B cell (primary cell): ENCODE measurements at regions not wholly inside any gene's neighbourhood (a gene's known extent, or its start where the extent isn't known, plus 50 kb on each side); places are given as distances from the start of the nearest gene placed in this dataset.

Experiments used
- ATAC-seq: fragments of 200-7000 bp; cut with Tn5 transposase; one replicate; pipeline ENCODE4 v1.10.0; 2021; ENCODE audit warnings: low read depth, mild to moderate bottlenecking, moderate number of reproducible peaks, moderate library complexity
- CTCF ChIA-PET: fragments of 350-600 bp; sonication (Branson Sonifier 250); formaldehyde crosslinking; loops from one replicate; lab custom pipeline; 2021; ENCODE audit warnings: antibody characterized with exemption, inconsistent platforms; lab: Charles Lee
- POLR2A ChIA-PET: fragments of 350-600 bp; sonication (Branson Sonifier 250); formaldehyde crosslinking; loops from one replicate; lab custom pipeline; 2021; ENCODE audit warnings: antibody characterized with exemption; lab: Charles Lee
- DNase-seq: peaks from one replicate; pipeline ENCODE4 v3.0.0; 2013
- H2AFZ ChIP-seq: 2 replicates; pipeline ENCODE4 v1.6.1; 2012; ENCODE audit warnings: mild to moderate bottlenecking, low read depth, low read length; ENCODE audit not compliant: insufficient read depth, poor library complexity, severe bottlenecking
- H3K27ac ChIP-seq, 2 donors: 1 replicate in 1 of 2; 2 replicates in 1 of 2; pipeline ENCODE4 v1.5.1; 2012 to 2013; ENCODE audit warnings: low read length in 2 of 2, mild to moderate bottlenecking in 2 of 2, moderate library complexity in 1 of 2
- H3K27me3 ChIP-seq, 4 experiments: fragments of 200-600 bp in 1 of 4; sonication (generic) in 1 of 4; replicated peaks in 1 of 4; 1 replicate in 2 of 4; 2 replicates in 2 of 4; pipeline versions ENCODE4 v1.6.1 to v1.7.0; 2013 to 2016; ENCODE audit warnings: low read length in 3 of 4, mild to moderate bottlenecking in 2 of 4, mixed read lengths in 1 of 4, moderate library complexity in 1 of 4; ENCODE audit not compliant: insufficient read depth in 4 of 4, control insufficient read depth in 3 of 4; ENCODE audit errors: control extremely low read depth in 1 of 4
- H3K36me3 ChIP-seq, 2 experiments: replicated peaks in 1 of 2; 1 replicate in 1 of 2; 2 replicates in 1 of 2; pipeline versions ENCODE4 v1.6.1 to v1.7.1; 2013; ENCODE audit warnings: low read length in 1 of 2; ENCODE audit not compliant: insufficient read depth in 2 of 2, control insufficient read depth in 1 of 2; ENCODE audit errors: control extremely low read depth in 1 of 2, extremely low read depth in 1 of 2
- H3K4me1 ChIP-seq, 2 donors: fragments of 200-600 bp in 1 of 2; sonication (generic) in 1 of 2; 1 replicate in 1 of 2; 2 replicates in 1 of 2; pipeline versions ENCODE4 v1.5.1 to v1.6.1; 2013 to 2017; ENCODE audit warnings: low read length in 2 of 2; ENCODE audit not compliant: control insufficient read depth in 2 of 2, insufficient read depth in 2 of 2
- H3K4me2 ChIP-seq: replicated peaks from 2 replicates; pipeline ENCODE3; 2012; ENCODE audit warnings: mild to moderate bottlenecking, low read depth, low read length; ENCODE audit not compliant: poor library complexity, severe bottlenecking
- H3K4me3 ChIP-seq, 5 experiments: fragments of 200-600 bp in 1 of 5; sonication (generic) in 1 of 5; 1 replicate in 3 of 5; 2 replicates in 2 of 5; pipeline versions ENCODE4 v1.5.1 to v1.7.0; 2011 to 2016; ENCODE audit warnings: low read length in 4 of 5, mild to moderate bottlenecking in 4 of 5, low read depth in 2 of 5, control low read depth in 1 of 5, moderate library complexity in 1 of 5; ENCODE audit not compliant: insufficient read depth in 1 of 5; ENCODE audit errors: control extremely low read depth in 1 of 5, extremely low read depth in 1 of 5
- H3K79me2 ChIP-seq: fragments of 200-600 bp; sonication (generic); one replicate; pipeline ENCODE4 v1.6.0; 2016; ENCODE audit warnings: low read length; ENCODE audit not compliant: control insufficient read depth, insufficient read depth
- H3K9ac ChIP-seq: fragments of 200-600 bp; sonication (generic); 2 replicates; pipeline ENCODE4 v1.6.1; 2017; ENCODE audit warnings: mild to moderate bottlenecking, low read length, moderate library complexity
- H3K9me3 ChIP-seq, 3 donors: one replicate each; pipeline versions ENCODE4 v1.6.1 to v1.7.1; 2013; ENCODE audit warnings: low read length in 2 of 3; ENCODE audit not compliant: control insufficient read depth in 2 of 3, insufficient read depth in 1 of 3; ENCODE audit errors: control extremely low read depth in 1 of 3
- H4K20me1 ChIP-seq: 2 replicates; pipeline ENCODE4 v1.6.0; 2012; ENCODE audit warnings: mild to moderate bottlenecking, low read length; ENCODE audit not compliant: insufficient read depth, control insufficient read depth, poor library complexity, severe bottlenecking
- H3K27ac Mint-ChIP-seq: one replicate; pipeline ENCODE4 v1.8.0; 2021; ENCODE audit warnings: mixed read lengths
- H3K27me3 Mint-ChIP-seq: one replicate; pipeline ENCODE4 v1.8.0; 2021; ENCODE audit warnings: mixed read lengths
- H3K4me1 Mint-ChIP-seq: one replicate; pipeline ENCODE4 v1.8.0; 2021; ENCODE audit warnings: mixed read lengths
- H3K4me3 Mint-ChIP-seq: one replicate; pipeline ENCODE4 v1.8.0; 2021; ENCODE audit warnings: mixed read lengths
- H3K9me3 Mint-ChIP-seq: one replicate; pipeline ENCODE4 v1.8.0; 2022; ENCODE audit warnings: mixed read lengths; ENCODE audit not compliant: insufficient read depth
- EZH2 ChIP-seq: IDR thresholded peaks from 2 replicates; pipeline ENCODE4 v1.6.1; 2012; ENCODE audit warnings: borderline replicate concordance, low read depth, mild to moderate bottlenecking, moderate library complexity, low read length; ENCODE audit not compliant: insufficient read depth, poor library complexity, severe bottlenecking
- WGBS: methylation state at CpG from one replicate; pipeline ENCODE4 v1.1.5; 2013; ENCODE audit warnings: missing lambda C conversion rate; ENCODE audit not compliant: insufficient coverage; 5-methylcytosine and 5-hydroxymethylcytosine counted together
- intact Hi-C: fragments of 100-400 bp; cut with micrococcal nuclease; formaldehyde crosslinking; loops from one replicate; pipeline ENCODE4 v1.10.0; 2022
- TF ChIP-seq, protein P1 (sequence below): fragments of 200-600 bp; IDR thresholded peaks from one replicate; pipeline ENCODE4 v1.8.0; 2022; ENCODE audit warnings: antibody characterized with exemption, mild to moderate bottlenecking

DNA sequence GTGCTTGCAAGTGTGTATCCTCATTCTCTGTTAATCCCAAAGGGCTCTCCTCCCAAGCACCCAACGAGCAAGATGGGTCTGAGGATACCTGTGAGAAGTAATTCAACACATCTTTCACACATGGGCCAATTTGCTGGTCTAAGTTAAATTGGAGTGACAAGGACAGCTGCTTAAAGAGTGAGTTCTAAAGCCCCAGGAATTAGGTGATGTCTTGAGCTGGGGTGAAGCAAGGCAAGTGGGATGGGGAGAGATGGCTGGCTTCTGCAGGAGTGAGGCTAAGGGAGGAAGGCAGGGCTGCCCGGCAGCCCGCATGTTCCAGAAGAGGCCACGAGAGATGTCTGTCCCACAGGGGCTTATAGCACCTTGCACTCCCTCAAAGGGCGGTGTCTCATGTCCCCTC lies 288.5 kb downstream of the CDH26 start:
- H3K27me3 Mint-ChIP-seq = no peaks in the 10 kb centered on the region
- Histone ChIP-seq H3K79me2 (no peaks in the 10 kb centered on the region), H3K27me3 (no peaks in the 10 kb centered on the region), H3K4me2 (no peak overlapping the region), H3K36me3 (no peaks in the 10 kb centered on the region), H3K27ac (no peak overlapping the region), H3K9me3 (no peaks in the 10 kb centered on the region), H3K4me3 (no peak overlapping the region), H4K20me1 (no peaks in the 10 kb centered on the region), H2AFZ (no peak overlapping the region), H3K4me1 (no peaks in the 10 kb centered on the region), H3K9ac (no peak overlapping the region)
- ATAC-seq (no peak), DNase-seq (no peak)
- no peak overlapping the region for H3K4me3 Mint-ChIP-seq
- TF ChIP-seq, protein P1, sequence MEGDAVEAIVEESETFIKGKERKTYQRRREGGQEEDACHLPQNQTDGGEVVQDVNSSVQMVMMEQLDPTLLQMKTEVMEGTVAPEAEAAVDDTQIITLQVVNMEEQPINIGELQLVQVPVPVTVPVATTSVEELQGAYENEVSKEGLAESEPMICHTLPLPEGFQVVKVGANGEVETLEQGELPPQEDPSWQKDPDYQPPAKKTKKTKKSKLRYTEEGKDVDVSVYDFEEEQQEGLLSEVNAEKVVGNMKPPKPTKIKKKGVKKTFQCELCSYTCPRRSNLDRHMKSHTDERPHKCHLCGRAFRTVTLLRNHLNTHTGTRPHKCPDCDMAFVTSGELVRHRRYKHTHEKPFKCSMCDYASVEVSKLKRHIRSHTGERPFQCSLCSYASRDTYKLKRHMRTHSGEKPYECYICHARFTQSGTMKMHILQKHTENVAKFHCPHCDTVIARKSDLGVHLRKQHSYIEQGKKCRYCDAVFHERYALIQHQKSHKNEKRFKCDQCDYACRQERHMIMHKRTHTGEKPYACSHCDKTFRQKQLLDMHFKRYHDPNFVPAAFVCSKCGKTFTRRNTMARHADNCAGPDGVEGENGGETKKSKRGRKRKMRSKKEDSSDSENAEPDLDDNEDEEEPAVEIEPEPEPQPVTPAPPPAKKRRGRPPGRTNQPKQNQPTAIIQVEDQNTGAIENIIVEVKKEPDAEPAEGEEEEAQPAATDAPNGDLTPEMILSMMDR = no peak
- TF ChIP-seq EZH2 = no peak
- ChIA-PET POLR2A (interaction anchor here (0.7 kb wide), 1 partner anchor 22 kb away, joined by 3 read pairs; no protein-coding TSS in a partner anchor), CTCF (no interaction called here)
- WGBS = 94% methylated on average over 3 of the region's 5 CpGs
- intact Hi-C loops = no loop called here
- H3K27ac Mint-ChIP-seq = no peak overlapping the region
- no peaks in the 10 kb centered on the region for H3K4me1 Mint-ChIP-seq
- no peaks in the 10 kb centered on the region for H3K9me3 Mint-ChIP-seq

DNA sequence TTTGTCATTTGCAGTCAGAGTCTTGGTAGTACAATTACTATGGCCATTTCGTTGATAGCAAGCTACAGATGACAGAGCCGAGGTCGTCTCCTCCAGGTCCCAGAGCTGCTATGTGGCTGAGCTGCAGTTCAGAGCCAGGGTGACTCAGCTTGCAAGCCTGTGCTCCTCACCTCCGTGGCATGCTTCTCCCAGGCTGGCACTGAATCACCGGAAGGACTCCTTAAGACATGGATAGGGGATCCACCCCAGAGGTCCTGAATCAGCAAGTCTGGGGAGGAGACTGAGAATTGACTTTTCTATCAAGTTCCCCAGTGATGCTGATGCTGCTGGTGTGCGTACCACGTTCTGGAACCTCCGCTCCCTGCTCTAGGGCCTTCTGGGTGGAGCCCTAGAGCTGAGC lies 291.2 kb downstream of the CDH26 start:
- Histone ChIP-seq H2AFZ (no peak overlapping the region), H3K4me1 (no peaks in the 10 kb centered on the region), H3K9ac (no peak overlapping the region), H3K9me3 (no peaks in the 10 kb centered on the region), H4K20me1 (no peaks in the 10 kb centered on the region), H3K27ac (no peak overlapping the region), H3K27me3 (no peaks in the 10 kb centered on the region), H3K79me2 (no peaks in the 10 kb centered on the region), H3K36me3 (no peaks in the 10 kb centered on the region), H3K4me2 (no peak overlapping the region), H3K4me3 (no peak overlapping the region)
- no peak for DNase-seq
- Mint-ChIP-seq H3K27me3 (no peaks in the 10 kb centered on the region), H3K9me3 (no peaks in the 10 kb centered on the region), H3K4me1 (no peaks in the 10 kb centered on the region), H3K4me3 (no peak overlapping the region), H3K27ac (no peak overlapping the region)
- intact Hi-C loops = no loop called here
- POLR2A ChIA-PET = no interaction called here
- ATAC-seq = no peak
- WGBS = 84% methylated on average over 8 of the region's 8 CpGs
- TF ChIP-seq, protein P1 = no peak
- no peak for TF ChIP-seq EZH2
- CTCF ChIA-PET = no interaction called here
